HepG2 (cell line): ENCODE measurements at regions not wholly inside any gene's neighbourhood (a gene's known extent, or its start where the extent isn't known, plus 50 kb on each side); places are given as distances from the start of the nearest gene placed in this dataset.

ENCODE experiments used
- ATAC-seq: fragments of 200-7000 bp; cut with Tn5 transposase; 3 replicates; pipeline ENCODE4 v1.9.1; 2020; ENCODE audit warnings: mild to moderate bottlenecking, moderate library complexity
- BruUV-seq: library from RNA; stranded (reverse); fragments of 400-500 nt; replicated peaks from 2 replicates; lab custom pipeline; 2021; lab: Mats Ljungman, UMichigan
- CTCF ChIA-PET: fragments of 300-600 bp; formaldehyde crosslinking; extraction: SDS; loops from one replicate; lab custom pipeline; 2021; ENCODE audit warnings: low total read pairs, inconsistent platforms, low intra/inter-chr PET ratio; lab: Yijun Ruan, JAX
- POLR2A ChIA-PET: fragments of 350-600 bp; sonication (Branson Sonifier 250); formaldehyde crosslinking; loops from one replicate; lab custom pipeline; 2020; ENCODE audit warnings: antibody characterized with exemption, inconsistent platforms; lab: Yijun Ruan, JAX
- DNase-seq: peaks from one replicate; pipeline ENCODE4 v3.0.0-alpha.2; 2015; ENCODE audit warnings: low spot score
- FAIRE-seq: peaks from 3 replicates; lab custom pipeline; 2011; peaks lifted over from hg19 to GRCh38; lab: Jason Lieb, UNC
- H2AFZ ChIP-seq: one replicate; pipeline ENCODE4 v1.6.1; 2011; ENCODE audit warnings: low read length, inconsistent platforms
- H3K27ac ChIP-seq: fragments of 300-600 bp; 3 replicates; pipeline ENCODE4 v1.8.0; 2011; ENCODE audit warnings: mixed run types, mild to moderate bottlenecking, mixed read lengths, low read length, inconsistent platforms; ENCODE audit not compliant: insufficient read depth; ENCODE audit errors: extremely low read length
- H3K27me3 ChIP-seq, 2 experiments: fragments of 200-600 bp in 1 of 2; 2 replicates in 1 of 2; 3 replicates in 1 of 2; pipeline versions ENCODE4 v1.6.0 to v1.8.0; 2011; ENCODE audit warnings: low read length in 2 of 2, mild to moderate bottlenecking in 2 of 2, moderate library complexity in 2 of 2, inconsistent platforms in 1 of 2; ENCODE audit not compliant: insufficient read depth in 2 of 2, control insufficient read depth in 1 of 2
- H3K36me3 ChIP-seq, 2 experiments: fragments of 200-600 bp in 1 of 2; replicated peaks in 1 of 2; 2 replicates in 1 of 2; 3 replicates in 1 of 2; pipeline versions ENCODE4 v1.5.1 to v1.8.0; 2011; ENCODE audit warnings: low read length in 2 of 2, inconsistent platforms in 1 of 2; ENCODE audit not compliant: insufficient read depth in 2 of 2, control insufficient read depth in 1 of 2
- H3K4me1 ChIP-seq: 2 replicates; pipeline ENCODE4 v1.5.1; 2012; ENCODE audit warnings: low read length, inconsistent platforms; ENCODE audit not compliant: insufficient read depth
- H3K4me2 ChIP-seq: 2 replicates; pipeline ENCODE4 v1.6.0; 2011; ENCODE audit warnings: low read depth, low read length, inconsistent platforms
- H3K4me3 ChIP-seq, 3 experiments: fragments of 200-600 bp in 1 of 3; sonication (generic), shearing (Covaris generic) in 1 of 3; replicated peaks in 1 of 3; 2 replicates each; pipeline ENCODE4 v1.5.1; 2011 to 2016; ENCODE audit warnings: low read length in 3 of 3, inconsistent platforms in 2 of 3, low read depth in 2 of 3, mild to moderate bottlenecking in 2 of 3, control low read depth in 1 of 3, mixed read lengths in 1 of 3; ENCODE audit not compliant: insufficient read depth in 1 of 3
- H3K79me2 ChIP-seq: one replicate; pipeline ENCODE4 v1.6.1; 2011; ENCODE audit warnings: low read length, inconsistent platforms; ENCODE audit not compliant: insufficient read depth
- H3K9ac ChIP-seq: 2 replicates; pipeline ENCODE4 v1.6.0; 2011; ENCODE audit warnings: mild to moderate bottlenecking, low read depth, low read length, inconsistent platforms; ENCODE audit not compliant: insufficient read depth
- H3K9me3 ChIP-seq: 2 replicates; pipeline ENCODE4 v1.5.1; 2012; ENCODE audit warnings: mild to moderate bottlenecking, low read length
- H4K20me1 ChIP-seq: 2 replicates; pipeline ENCODE4 v1.6.0; 2011; ENCODE audit warnings: inconsistent platforms, mild to moderate bottlenecking, low read length, moderate library complexity; ENCODE audit not compliant: insufficient read depth
- KMT2B ChIP-seq: IDR thresholded peaks from 2 replicates; pipeline ENCODE4 v1.6.1; 2016; ENCODE audit warnings: missing genetic modification reagents, missing compliant biosample characterization
- RXRA ChIP-seq: sonication (generic); formaldehyde crosslinking; IDR thresholded peaks from 2 replicates; pipeline ENCODE4 v1.5.1; 2020; ENCODE audit warnings: missing genetic modification reagents
- SKI ChIP-seq: fragments of 450-650 bp; IDR thresholded peaks from one replicate; pipeline ENCODE4 v1.6.1; 2018; ENCODE audit warnings: mild to moderate bottlenecking; ENCODE audit not compliant: partially characterized antibody
- SMAD9 ChIP-seq: sonication (generic); formaldehyde crosslinking; IDR thresholded peaks from 2 replicates; pipeline ENCODE4 v1.5.1; 2020; ENCODE audit warnings: mild to moderate bottlenecking, missing genetic modification reagents
- ZFP1 ChIP-seq: IDR thresholded peaks from 2 replicates; pipeline ENCODE4 v1.6.1; 2016
- ZNF10 ChIP-seq: sonication (generic); formaldehyde crosslinking; IDR thresholded peaks from 2 replicates; pipeline ENCODE4 v1.4.0; 2020; ENCODE audit warnings: mild to moderate bottlenecking, low read depth, missing genetic modification reagents, borderline replicate concordance
- ZNF263 ChIP-seq: sonication (generic); formaldehyde crosslinking; IDR thresholded peaks from 2 replicates; pipeline ENCODE4 v1.4.0; 2020; ENCODE audit warnings: missing genetic modification reagents
- WGBS: methylation state at CpG from one replicate; pipeline ENCODE4 v1.1.6; 2017; ENCODE audit warnings: low lambda C conversion rate; 5-methylcytosine and 5-hydroxymethylcytosine counted together
- in situ Hi-C: cut with HindIII; loops from 2 replicates; pipeline ENCODE4 v1.10.0; 2017; ENCODE audit warnings: low pct_unique_long_range_greater_than_20kb; ENCODE audit not compliant: extremely low pct_ligation_motif_present
- intact Hi-C: fragments of 100-400 bp; cut with micrococcal nuclease; formaldehyde crosslinking; loops from one replicate; pipeline ENCODE4 v1.10.0; 2022; ENCODE audit not compliant: unreplicated experiment
- TF ChIP-seq, protein P1 (sequence below): sonication (generic); formaldehyde crosslinking; IDR thresholded peaks from 2 replicates; pipeline ENCODE4 v1.4.0; 2020; ENCODE audit warnings: mild to moderate bottlenecking, missing genetic modification reagents
- TF ChIP-seq, protein P2 (sequence below): sonication (generic); formaldehyde crosslinking; IDR thresholded peaks from 2 replicates; pipeline ENCODE4 v1.4.0; 2020; ENCODE audit warnings: low read depth, mild to moderate bottlenecking, missing genetic modification reagents
- TF ChIP-seq, protein P3 (sequence below): sonication (generic); formaldehyde crosslinking; IDR thresholded peaks from 2 replicates; pipeline ENCODE4 v1.4.0; 2020; ENCODE audit warnings: mild to moderate bottlenecking, low read depth, missing genetic modification reagents
- TF ChIP-seq, protein P4 (sequence below): sonication (generic); formaldehyde crosslinking; IDR thresholded peaks from 2 replicates; pipeline ENCODE4 v1.5.0; 2020; ENCODE audit warnings: mild to moderate bottlenecking, missing genetic modification reagents
- TF ChIP-seq, protein P5 (sequence below): IDR thresholded peaks from 2 replicates; pipeline ENCODE4 v1.6.1; 2016

DNA sequence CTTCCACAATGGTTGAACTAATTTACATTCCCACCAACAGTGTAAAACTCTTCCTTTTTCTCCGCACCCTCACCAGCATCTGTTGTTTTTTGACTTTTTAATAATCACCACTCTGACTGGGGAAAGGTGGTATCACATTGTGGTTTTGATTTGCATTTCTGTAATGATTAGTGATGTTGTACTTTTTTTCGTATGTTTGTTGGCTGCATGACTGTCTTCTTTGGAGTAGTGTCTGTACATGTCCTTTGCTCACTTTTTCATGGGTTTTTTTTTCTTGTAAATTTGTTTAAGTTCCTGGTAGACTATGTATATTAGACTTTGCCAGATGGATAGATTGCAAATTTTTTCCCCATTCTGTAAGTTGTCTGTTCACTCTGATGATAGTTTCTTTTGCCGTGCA lies 574.8 kb downstream of the KCNJ3 start:
- H4K20me1 ChIP-seq, result no peaks in the 10 kb centered on the region
- no peak for TF ChIP-seq SKI
- TF ChIP-seq, protein P1, sequence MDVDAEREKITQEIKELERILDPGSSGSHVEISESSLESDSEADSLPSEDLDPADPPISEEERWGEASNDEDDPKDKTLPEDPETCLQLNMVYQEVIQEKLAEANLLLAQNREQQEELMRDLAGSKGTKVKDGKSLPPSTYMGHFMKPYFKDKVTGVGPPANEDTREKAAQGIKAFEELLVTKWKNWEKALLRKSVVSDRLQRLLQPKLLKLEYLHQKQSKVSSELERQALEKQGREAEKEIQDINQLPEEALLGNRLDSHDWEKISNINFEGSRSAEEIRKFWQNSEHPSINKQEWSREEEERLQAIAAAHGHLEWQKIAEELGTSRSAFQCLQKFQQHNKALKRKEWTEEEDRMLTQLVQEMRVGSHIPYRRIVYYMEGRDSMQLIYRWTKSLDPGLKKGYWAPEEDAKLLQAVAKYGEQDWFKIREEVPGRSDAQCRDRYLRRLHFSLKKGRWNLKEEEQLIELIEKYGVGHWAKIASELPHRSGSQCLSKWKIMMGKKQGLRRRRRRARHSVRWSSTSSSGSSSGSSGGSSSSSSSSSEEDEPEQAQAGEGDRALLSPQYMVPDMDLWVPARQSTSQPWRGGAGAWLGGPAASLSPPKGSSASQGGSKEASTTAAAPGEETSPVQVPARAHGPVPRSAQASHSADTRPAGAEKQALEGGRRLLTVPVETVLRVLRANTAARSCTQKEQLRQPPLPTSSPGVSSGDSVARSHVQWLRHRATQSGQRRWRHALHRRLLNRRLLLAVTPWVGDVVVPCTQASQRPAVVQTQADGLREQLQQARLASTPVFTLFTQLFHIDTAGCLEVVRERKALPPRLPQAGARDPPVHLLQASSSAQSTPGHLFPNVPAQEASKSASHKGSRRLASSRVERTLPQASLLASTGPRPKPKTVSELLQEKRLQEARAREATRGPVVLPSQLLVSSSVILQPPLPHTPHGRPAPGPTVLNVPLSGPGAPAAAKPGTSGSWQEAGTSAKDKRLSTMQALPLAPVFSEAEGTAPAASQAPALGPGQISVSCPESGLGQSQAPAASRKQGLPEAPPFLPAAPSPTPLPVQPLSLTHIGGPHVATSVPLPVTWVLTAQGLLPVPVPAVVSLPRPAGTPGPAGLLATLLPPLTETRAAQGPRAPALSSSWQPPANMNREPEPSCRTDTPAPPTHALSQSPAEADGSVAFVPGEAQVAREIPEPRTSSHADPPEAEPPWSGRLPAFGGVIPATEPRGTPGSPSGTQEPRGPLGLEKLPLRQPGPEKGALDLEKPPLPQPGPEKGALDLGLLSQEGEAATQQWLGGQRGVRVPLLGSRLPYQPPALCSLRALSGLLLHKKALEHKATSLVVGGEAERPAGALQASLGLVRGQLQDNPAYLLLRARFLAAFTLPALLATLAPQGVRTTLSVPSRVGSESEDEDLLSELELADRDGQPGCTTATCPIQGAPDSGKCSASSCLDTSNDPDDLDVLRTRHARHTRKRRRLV (CRISPR knock-in tag), result no peak
- no peak for TF ChIP-seq ZNF10 (CRISPR knock-in tag)
- TF ChIP-seq, protein P2, sequence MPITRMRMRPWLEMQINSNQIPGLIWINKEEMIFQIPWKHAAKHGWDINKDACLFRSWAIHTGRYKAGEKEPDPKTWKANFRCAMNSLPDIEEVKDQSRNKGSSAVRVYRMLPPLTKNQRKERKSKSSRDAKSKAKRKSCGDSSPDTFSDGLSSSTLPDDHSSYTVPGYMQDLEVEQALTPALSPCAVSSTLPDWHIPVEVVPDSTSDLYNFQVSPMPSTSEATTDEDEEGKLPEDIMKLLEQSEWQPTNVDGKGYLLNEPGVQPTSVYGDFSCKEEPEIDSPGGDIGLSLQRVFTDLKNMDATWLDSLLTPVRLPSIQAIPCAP, result no peak
- TF ChIP-seq KMT2B (CRISPR knock-in tag), result no peak
- TF ChIP-seq, protein P3, sequence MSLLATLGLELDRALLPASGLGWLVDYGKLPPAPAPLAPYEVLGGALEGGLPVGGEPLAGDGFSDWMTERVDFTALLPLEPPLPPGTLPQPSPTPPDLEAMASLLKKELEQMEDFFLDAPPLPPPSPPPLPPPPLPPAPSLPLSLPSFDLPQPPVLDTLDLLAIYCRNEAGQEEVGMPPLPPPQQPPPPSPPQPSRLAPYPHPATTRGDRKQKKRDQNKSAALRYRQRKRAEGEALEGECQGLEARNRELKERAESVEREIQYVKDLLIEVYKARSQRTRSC, result no peak
- TF ChIP-seq, protein P4, sequence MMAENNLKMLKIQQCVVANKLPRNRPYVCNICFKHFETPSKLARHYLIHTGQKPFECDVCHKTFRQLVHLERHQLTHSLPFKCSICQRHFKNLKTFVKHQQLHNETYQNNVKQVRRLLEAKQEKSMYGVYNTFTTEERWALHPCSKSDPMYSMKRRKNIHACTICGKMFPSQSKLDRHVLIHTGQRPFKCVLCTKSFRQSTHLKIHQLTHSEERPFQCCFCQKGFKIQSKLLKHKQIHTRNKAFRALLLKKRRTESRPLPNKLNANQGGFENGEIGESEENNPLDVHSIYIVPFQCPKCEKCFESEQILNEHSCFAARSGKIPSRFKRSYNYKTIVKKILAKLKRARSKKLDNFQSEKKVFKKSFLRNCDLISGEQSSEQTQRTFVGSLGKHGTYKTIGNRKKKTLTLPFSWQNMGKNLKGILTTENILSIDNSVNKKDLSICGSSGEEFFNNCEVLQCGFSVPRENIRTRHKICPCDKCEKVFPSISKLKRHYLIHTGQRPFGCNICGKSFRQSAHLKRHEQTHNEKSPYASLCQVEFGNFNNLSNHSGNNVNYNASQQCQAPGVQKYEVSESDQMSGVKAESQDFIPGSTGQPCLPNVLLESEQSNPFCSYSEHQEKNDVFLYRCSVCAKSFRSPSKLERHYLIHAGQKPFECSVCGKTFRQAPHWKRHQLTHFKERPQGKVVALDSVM (CRISPR knock-in tag), result no peak
- no peak for TF ChIP-seq RXRA
- TF ChIP-seq ZNF263 (CRISPR knock-in tag), result no peak
- no peak for TF ChIP-seq ZFP1 (CRISPR knock-in tag)
- no peak for TF ChIP-seq SMAD9 (CRISPR knock-in tag)
- TF ChIP-seq, protein P5, sequence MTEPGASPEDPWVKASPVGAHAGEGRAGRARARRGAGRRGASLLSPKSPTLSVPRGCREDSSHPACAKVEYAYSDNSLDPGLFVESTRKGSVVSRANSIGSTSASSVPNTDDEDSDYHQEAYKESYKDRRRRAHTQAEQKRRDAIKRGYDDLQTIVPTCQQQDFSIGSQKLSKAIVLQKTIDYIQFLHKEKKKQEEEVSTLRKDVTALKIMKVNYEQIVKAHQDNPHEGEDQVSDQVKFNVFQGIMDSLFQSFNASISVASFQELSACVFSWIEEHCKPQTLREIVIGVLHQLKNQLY (CRISPR knock-in tag), result no peak
- no peaks in the 10 kb centered on the region for H3K36me3 ChIP-seq
- ATAC-seq (no peak), DNase-seq (no peak), FAIRE-seq (no peak)
- POLR2A ChIA-PET, result no interaction called here
- BruUV-seq, result no TSS peak
- no peak overlapping the region for H2AFZ ChIP-seq
- no peaks in the 10 kb centered on the region for H3K27me3 ChIP-seq
- no peak overlapping the region for H3K9ac ChIP-seq
- H3K4me2 ChIP-seq, result no peak overlapping the region
- H3K9me3 ChIP-seq, result no peaks in the 10 kb centered on the region
- intact Hi-C loops (no loop called here), in situ Hi-C loops (no loop called here)
- no peak overlapping the region for H3K4me3 ChIP-seq
- no peak overlapping the region for H3K27ac ChIP-seq
- no peaks in the 10 kb centered on the region for H3K4me1 ChIP-seq
- H3K79me2 ChIP-seq, result no peaks in the 10 kb centered on the region
- CTCF ChIA-PET, result no interaction called here
- 12% methylated on average over 3 of the region's 3 CpGs for WGBS
